GM21619 (cell line): ENCODE measurements at regions not wholly inside any gene's neighbourhood (a gene's known extent, or its start where the extent isn't known, plus 50 kb on each side); places are given as distances from the start of the nearest gene placed in this dataset.

Source experiments
- ATAC-seq: cut with Tn5 transposase; IDR thresholded peaks from one replicate; pipeline ENCODE4 v1.9.1; 2021; ENCODE audit not compliant: unreplicated experiment

GRCh38 chr13:99862244-99862643 lies 109.3 kb downstream of the ZIC5 start:
- no peak for ATAC-seq

DNA sequence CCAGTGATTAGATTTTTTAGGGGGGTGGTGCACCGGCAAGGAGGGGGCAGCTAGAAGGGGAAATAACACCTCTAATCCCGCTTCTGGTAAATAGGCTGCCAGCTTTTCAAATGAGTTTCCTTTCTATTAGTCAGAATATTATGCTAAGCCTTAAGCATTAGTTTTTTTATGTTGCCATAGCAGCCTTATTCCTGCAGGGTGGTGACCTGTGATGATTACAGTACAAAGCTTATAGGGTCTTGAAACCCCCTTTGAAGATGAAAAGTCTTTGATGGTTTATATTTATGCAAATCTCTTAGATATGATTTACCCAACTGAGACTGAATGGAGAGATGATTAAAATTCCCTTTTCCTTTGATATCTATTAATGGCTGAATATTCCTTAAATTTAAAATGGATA lies 109.8 kb downstream of the ZIC5 start:
- no peak for ATAC-seq

DNA sequence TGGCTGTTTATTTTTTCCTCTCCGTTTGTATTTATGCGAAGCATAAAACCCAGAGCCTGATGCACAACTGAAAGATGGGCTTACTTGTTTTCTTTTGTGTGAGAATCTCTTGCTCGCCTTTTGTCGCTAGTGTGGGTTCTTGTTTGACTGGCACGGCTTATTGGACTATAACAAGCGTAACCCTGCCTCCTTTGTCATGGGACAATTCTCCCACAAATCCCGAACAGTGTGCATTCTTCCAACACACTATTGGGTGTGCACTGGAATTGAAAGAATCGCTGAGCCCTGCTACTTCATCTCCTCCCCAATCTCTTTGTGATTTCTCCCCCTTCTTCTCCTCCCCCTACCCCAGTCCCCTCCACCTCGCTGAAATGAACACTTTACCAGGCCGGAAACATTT lies 110.8 kb downstream of the ZIC5 start:
- ATAC-seq, result no peak

- ATAC-seq, result peak; percentile 82
Measured at GRCh38 chr13:99859178-99860177, 112.1 kb downstream of the ZIC5 start.

DNA sequence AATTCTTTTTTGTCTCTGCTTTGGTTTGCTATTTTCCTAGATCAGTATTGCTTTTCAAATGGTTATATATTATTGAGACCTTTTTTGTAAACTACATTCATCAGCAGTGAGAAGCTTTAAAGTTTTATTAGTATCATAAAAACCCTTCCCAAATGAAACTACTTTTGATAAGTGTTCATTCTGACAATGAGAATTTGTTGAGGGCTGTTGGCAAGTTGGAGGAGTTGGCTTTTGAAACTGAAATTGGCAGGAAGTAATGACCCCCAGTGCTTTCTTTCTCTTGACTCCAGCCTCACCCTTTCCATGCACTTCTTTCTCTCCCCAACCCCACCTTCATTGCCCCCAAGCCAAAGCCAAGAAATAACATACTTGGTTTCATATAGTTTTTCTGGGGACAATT lies 113.8 kb downstream of the ZIC5 start:
- no peak for ATAC-seq

- no peak for ATAC-seq
Measured at GRCh38 chr13:99855526-99856420, 115.8 kb downstream of the ZIC5 start.

- ATAC-seq, result no peak
Measured at GRCh38 chr13:99854366-99854765, 117.2 kb downstream of the ZIC5 start.

DNA sequence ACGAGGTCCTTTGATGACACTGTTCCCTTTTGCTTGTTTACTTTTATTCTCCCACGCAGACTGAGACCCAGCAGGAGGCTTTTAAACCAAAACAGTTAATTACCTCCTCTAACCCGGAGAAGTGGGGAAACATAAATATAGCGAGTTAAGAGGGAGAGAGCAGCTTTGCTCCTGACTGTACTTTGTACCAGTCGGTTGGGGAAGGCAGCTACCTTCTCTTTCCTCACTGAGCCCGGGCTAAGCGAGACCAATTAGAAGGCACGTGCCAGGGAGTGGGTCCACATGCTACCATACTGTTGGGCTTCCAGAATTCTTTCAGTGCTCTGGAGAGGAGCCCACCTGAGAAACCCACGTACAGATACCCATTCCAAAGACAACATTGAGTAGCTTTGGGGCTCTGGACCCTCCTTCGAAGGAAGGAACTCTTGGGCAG lies 124.2 kb downstream of the ZIC5 start:
- no peak for ATAC-seq

DNA sequence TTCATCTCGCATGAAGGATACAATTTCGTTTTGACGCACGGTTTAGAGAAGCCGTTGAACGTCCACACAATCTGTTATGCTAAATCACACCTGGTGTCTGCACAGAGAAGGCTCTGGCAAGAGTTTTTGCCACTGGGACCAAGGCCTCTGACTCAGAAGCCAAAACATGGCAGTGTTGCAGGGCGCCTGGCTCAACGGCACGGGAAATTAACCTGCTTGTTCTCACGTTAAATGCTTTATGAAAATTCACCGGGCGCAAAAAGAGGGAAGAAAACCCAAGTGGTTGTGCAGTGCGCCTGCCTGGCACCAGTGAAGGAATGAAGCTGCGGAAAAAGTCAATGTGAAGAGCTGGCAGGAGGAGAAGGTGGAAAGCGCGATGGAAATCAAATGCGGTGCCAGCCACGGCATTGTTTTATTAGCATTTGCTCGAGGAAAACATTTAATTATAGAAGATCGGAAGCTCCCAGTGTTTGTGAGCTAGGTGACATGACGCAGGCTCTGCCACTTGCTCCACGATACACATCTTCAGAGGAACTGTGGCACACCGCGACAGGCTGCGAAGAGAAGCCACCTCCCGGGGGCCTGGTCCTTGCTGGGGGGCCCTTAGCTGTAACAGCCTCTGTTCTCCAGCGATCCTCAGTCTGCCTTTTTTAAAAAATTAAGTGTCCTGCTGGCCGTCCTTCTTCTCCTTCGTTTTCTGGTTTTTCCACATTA lies 126.2 kb downstream of the ZIC5 start:
- ATAC-seq, result no peak

DNA sequence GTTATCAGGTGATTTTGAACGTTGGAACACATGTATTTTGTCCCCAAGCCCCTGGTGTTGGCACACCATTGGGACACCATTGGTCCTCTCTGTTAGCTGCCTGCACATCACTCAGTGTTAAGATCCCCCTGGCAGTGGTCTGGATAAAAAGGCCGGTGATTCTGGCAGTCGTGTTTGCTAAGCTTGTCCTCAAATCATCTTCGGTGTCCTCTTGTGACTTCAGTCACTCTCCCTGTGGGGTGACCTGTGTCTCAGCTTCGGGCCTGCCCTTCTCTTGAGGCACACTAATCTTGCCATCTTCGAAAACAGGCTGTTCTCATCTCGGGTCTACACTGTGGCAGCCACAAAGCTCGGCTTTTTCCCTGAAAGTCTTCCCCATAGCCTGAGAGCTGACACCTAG lies 127.1 kb downstream of the ZIC5 start:
- no peak for ATAC-seq

- ATAC-seq, result no peak
Measured at GRCh38 chr13:99843872-99844271, 127.7 kb downstream of the ZIC5 start.

- no peak for ATAC-seq
Measured at GRCh38 chr13:99842405-99842804, 129.2 kb downstream of the ZIC5 start.

DNA sequence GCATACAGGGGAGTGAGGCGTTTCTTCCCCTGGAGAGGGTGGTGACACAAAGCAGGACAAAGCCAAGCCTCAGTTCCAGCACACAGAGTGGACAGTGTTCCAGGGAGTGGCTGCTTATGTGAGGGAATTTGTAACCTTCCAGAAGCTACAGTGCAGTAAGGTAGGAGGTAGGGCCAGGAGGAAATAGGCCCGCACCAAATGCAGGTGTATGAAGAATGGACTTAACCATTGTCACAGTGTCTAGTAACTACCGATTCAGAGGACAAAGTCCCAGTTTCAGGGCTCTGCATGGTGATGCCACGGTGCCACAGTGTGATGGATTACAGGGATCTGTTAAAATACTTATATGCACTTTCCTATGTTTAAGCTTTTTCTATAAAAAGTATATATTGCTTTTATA lies 135.3 kb downstream of the ZIC5 start:
- ATAC-seq, result no peak

- no peak for ATAC-seq
Measured at GRCh38 chr13:99835442-99835841, 136.1 kb downstream of the ZIC5 start.

- no peak for ATAC-seq
Measured at GRCh38 chr13:99834246-99834645, 137.3 kb downstream of the ZIC5 start.

GRCh38 chr13:99832347-99832746 lies 139.2 kb downstream of the ZIC5 start:
- ATAC-seq, result no peak

DNA sequence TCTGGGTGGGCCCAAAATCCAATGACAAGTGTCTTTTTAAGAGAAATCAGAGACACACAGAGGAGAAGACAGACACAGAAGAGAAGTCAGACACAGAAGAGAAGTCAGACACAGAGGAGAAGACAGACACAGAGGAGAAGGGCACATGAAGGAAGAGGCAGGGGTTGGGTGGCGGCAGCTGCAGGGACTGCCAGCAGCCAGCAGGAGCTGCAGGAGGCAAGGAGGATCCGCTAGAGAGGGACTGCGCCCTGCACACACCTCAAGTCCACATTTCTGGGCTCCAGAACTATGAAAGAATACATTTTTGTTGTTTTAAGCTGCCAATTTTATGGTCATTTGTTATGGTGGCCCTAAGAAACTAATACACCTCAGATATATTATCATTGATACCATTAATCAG lies 140.6 kb downstream of the ZIC5 start:
- no peak for ATAC-seq

GRCh38 chr13:99829593-99830239 lies 141.9 kb downstream of the ZIC5 start:
- ATAC-seq, result no peak

GRCh38 chr13:99829161-99829560 lies 142.4 kb downstream of the ZIC5 start:
- ATAC-seq, result no peak

DNA sequence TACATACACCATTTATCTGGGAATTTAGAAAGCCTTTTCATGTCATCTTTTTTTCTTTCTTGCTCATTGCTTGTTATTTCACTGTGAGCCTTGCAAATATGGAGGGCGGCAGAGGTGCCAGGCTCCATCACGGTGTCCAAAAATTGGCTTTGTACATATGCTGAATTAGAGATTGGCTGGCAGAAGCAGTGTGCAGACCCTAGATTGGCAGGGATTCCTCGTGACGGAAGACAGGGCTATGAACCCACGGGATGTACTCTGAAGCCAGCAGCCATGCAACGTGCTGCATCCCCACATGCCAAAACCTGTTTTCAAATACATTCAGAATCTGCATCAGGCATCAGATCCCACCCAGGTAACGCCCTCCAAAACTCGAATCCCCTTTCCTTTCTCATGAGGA lies 142.8 kb downstream of the ZIC5 start:
- ATAC-seq, result no peak

- no peak for ATAC-seq
Measured at GRCh38 chr13:99828123-99828522, 143.4 kb downstream of the ZIC5 start.
